Breast epithelium (tissue), 3 donors: ENCODE measurements at regions not wholly inside any gene's neighbourhood (a gene's known extent, or its start where the extent isn't known, plus 50 kb on each side); places are given as distances from the start of the nearest gene placed in this dataset.

ENCODE experiments used
- CTCF ChIP-seq, 3 donors: fragments of 450-650 bp; IDR thresholded peaks; one replicate each; pipeline ENCODE4 v1.5.1; 2016 to 2017; ENCODE audit warnings: antibody characterized with exemption in 3 of 3, mild to moderate bottlenecking in 3 of 3, moderate library complexity in 3 of 3
- POLR2AphosphoS5 ChIP-seq, 3 donors: sonication (generic); formaldehyde crosslinking; IDR thresholded peaks; one replicate each; pipeline ENCODE4 v1.6.1; 2017; ENCODE audit warnings: antibody characterized with exemption in 3 of 3

GRCh38 chr12:80019691-80020090 is 79.6 kb upstream of the OTOGL start:
- TF ChIP-seq CTCF (IDR thresholded peaks at IDR 0.05) (no peak), POLR2AphosphoS5 (IDR thresholded peaks at IDR 0.05) (no peak)
